Spinal cord (tissue), 9 donors: ENCODE measurements at regions not wholly inside any gene's neighbourhood (a gene's known extent, or its start where the extent isn't known, plus 50 kb on each side); places are given as distances from the start of the nearest gene placed in this dataset.
"Not testable (repeated sequence)": the region's sequence is repeated elsewhere in the genome, so short reads cannot be mapped to it uniquely, and the experiment has no call there.

Experiments used
- DNase-seq, 6 donors: peaks; one replicate each; pipeline versions ENCODE4 v3.0.0 to v3.0.0-alpha.2; 2013 to 2015; ENCODE audit warnings: low spot score in 6 of 6, low read depth in 4 of 6
- H3K27ac ChIP-seq: one replicate; pipeline ENCODE4 v1.5.1; 2013; ENCODE audit warnings: low read depth, low read length, control low read depth
- H3K27me3 ChIP-seq: one replicate; pipeline ENCODE4 v1.6.1; 2013; ENCODE audit warnings: low read length; ENCODE audit not compliant: control insufficient read depth, insufficient read depth
- H3K36me3 ChIP-seq: one replicate; pipeline ENCODE4 v1.6.1; 2013; ENCODE audit warnings: low read length; ENCODE audit not compliant: control insufficient read depth, insufficient read depth
- H3K4me1 ChIP-seq: one replicate; pipeline ENCODE4 v1.6.1; 2013; ENCODE audit warnings: low read length; ENCODE audit not compliant: control insufficient read depth, insufficient read depth
- H3K4me3 ChIP-seq: one replicate; pipeline ENCODE4 v1.5.1; 2013; ENCODE audit warnings: low read depth, low read length, control low read depth
- H3K9me3 ChIP-seq: one replicate; pipeline ENCODE4 v1.6.1; 2013; ENCODE audit warnings: low read length; ENCODE audit not compliant: control insufficient read depth, insufficient read depth
- WGBS: methylation state at CpG from one replicate; pipeline ENCODE4 v1.1.5; 2013; ENCODE audit warnings: missing lambda C conversion rate; ENCODE audit not compliant: insufficient coverage; 5-methylcytosine and 5-hydroxymethylcytosine counted together
- donor health status: healthy.

DNA sequence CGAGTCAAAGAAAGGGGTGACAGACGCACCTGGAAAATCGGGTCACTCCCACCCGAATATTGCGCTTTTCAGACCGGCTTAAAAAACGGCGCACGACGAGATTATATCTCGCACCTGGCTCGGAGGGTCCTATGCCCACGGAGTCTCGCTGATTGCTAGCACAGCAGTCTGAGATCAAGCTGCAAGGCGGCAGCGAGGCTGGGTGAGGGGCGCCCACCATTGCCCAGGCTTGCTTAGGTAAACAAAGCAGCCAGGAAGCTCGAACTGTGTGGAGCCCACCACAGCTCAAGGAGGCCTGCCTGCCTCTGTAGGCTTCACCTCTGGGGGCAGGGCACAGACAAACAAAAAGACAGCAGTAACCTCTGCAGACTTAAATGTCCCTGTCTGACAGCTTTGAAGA lies 832.6 kb upstream of the HS3ST5 start:
- not testable (repeated sequence) for H3K4me1 ChIP-seq, H3K9me3 ChIP-seq, H3K4me3 ChIP-seq, DNase-seq, H3K36me3 ChIP-seq, H3K27me3 ChIP-seq, H3K27ac ChIP-seq
- WGBS = 94% methylated on average over 12 of the region's 18 CpGs

DNA sequence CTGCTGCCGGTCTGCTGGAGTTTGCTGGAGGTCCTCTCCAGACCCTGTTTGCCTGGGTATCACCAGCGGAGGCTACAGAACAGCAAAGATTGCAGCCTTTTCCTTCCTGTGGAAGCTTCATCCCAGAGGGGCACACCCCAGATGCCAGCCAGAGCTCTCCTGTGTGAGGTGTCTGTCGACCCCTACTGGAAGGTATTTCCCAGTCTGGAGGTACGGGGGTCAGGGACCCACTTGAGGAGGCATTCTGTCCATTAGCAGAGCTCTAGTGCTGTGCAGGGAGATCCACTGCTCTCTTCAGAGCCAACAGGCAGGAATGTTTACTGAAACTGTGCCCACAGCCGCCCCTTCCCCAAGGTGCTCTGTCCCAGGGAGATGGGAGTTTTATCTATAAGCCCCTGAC lies 823.1 kb upstream of the HS3ST5 start:
- H3K36me3 ChIP-seq, H3K4me3 ChIP-seq, H3K9me3 ChIP-seq, H3K27me3 ChIP-seq, H3K4me1 ChIP-seq, H3K27ac ChIP-seq, DNase-seq: not testable (repeated sequence)
- 80% methylated on average over 5 of the region's 5 CpGs for WGBS

DNA sequence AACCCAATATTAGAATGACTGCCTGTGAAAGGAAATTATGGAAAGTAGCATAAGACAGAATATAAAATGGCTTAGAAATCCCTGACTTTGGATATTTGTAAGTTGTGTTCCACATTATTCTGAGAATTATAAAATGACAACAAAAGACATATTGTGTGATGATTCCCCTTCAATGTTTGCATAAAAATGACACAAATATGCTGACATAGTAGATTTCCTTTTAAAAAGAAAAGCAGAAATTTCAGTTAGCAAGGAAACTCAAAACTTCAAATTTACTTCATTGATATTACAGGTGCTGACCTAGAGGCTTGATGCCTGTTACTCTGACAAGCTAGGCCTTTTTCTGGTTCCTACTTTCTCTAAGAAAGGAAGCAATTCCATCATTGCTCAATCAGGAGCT lies 816.9 kb upstream of the HS3ST5 start:
- Histone ChIP-seq H3K4me3 (no peak overlapping the region), H3K9me3 (peaks cover 2% of the 10 kb centered on the region), H3K27me3 (no peaks in the 10 kb centered on the region), H3K27ac (no peak overlapping the region), H3K4me1 (no peaks in the 10 kb centered on the region), H3K36me3 (no peaks in the 10 kb centered on the region)
- no peak for DNase-seq

DNA sequence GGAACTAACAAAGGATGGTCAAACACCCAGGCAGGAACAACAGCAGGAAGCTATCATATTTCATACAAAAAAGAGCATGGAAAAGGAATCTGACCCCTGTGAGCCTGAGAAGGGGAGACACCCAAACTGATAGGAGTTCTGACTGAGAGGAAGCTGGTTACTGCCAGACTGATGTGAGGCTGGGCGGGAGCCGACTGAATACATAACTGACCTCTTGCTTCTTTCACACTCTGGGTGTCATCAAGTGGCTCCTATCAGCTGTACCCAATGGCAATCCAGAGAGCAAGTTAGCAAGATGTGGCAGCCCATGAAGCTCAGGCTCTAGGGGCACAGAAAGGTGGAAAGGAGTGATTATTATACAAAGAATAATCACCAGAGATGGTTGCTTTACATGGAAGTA lies 795.1 kb upstream of the HS3ST5 start:
- no peaks in the 10 kb centered on the region for H3K36me3 ChIP-seq
- no peak overlapping the region for H3K4me3 ChIP-seq
- DNase-seq = no peak
- H3K9me3 ChIP-seq = no peaks in the 10 kb centered on the region
- H3K27ac ChIP-seq = no peak overlapping the region
- 87% methylated on average over 2 of the region's 2 CpGs for WGBS
- no peaks in the 10 kb centered on the region for H3K27me3 ChIP-seq
- H3K4me1 ChIP-seq = no peaks in the 10 kb centered on the region

DNA sequence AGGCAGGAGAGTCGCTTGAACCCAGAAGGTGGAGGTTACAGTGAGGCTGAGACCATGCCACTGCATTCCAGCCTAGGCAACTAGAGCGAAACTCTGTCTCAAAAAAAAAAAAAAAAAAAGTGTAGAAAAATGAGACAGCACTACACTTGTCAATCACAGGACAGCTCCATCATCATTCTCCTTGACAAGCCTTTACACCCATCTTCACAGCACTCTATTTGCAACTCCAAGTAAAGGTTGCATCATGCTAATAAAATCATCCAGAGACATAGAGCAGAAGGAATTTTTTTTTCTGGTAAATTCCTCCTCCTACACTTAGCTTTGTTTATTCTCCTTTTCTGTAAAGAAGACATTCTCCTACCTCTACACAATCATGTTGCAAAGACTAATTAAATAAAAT lies 791.0 kb upstream of the HS3ST5 start:
- no peaks in the 10 kb centered on the region for H3K4me1 ChIP-seq
- H3K27me3 ChIP-seq = no peaks in the 10 kb centered on the region
- H3K4me3 ChIP-seq = no peak overlapping the region
- H3K9me3 ChIP-seq = no peaks in the 10 kb centered on the region
- no peak for DNase-seq
- no peak overlapping the region for H3K27ac ChIP-seq
- no CpG with 5 or more reads among the region's 2 CpGs for WGBS
- no peaks in the 10 kb centered on the region for H3K36me3 ChIP-seq

DNA sequence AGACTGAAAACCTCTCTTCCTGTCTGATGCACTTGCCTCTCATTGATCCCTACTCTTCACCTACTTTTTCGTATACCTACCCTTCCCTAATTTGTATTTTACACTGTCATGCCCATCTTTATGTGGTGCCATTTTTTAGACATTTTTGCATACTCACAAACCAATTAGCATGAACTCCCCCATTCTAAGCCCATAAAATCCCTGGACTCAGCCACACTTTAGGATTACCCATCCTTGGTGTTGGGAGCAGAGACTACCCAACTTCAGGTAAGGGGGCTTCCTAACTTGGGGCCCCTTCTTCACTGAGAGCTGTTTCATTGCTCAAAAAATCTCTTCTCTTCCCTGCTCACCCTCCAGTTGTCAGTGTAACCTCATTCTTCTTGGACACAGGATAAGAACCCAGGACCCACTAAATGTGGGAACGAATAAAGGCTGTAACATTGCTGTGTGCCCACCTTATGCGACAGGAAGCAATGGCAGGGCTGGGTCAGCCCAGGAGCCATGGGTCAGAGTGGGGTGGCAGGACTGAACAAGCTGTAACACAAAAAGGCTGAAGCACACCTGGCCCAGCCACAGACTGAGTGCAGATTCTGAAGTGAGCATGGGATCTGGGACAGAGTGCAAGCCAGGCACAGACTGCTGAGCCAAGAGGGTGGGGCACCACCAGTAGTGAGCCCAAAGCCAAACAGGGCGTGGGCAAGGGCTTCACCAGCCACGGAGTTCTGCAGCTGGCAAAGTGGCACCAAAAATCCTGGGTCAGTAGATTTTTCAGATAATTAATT lies 789.1 kb upstream of the HS3ST5 start:
- DNase-seq = no peak
- no peaks in the 10 kb centered on the region for H3K36me3 ChIP-seq
- H3K4me1 ChIP-seq = no peaks in the 10 kb centered on the region
- H3K27ac ChIP-seq = no peak overlapping the region
- H3K4me3 ChIP-seq = no peak overlapping the region
- H3K9me3 ChIP-seq = no peaks in the 10 kb centered on the region
- H3K27me3 ChIP-seq = no peaks in the 10 kb centered on the region
- WGBS = 100% methylated on average over 3 of the region's 5 CpGs

DNA sequence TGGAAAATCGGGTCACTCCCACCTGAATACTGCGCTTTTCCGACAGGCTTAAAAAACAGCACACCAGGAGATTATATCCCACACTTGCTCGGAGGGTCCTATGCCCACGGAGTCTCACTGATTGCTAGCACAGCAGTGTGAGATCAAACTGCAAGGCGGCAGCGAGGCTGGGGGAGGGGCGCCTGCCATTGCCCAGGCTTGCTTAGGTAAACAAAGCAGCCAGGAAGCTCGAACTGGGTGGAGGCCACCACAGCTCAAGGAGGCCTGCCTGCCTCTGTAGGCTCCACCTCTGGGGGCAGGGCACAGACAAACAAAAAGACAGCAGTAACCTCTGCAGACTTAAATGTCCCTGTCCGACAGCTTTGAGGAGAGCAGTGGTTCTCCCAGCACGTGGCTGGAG lies 778.7 kb upstream of the HS3ST5 start:
- 84% methylated on average over 5 of the region's 11 CpGs for WGBS
- H3K4me1 ChIP-seq, H3K36me3 ChIP-seq, H3K4me3 ChIP-seq, H3K27me3 ChIP-seq, DNase-seq, H3K9me3 ChIP-seq, H3K27ac ChIP-seq: not testable (repeated sequence)

DNA sequence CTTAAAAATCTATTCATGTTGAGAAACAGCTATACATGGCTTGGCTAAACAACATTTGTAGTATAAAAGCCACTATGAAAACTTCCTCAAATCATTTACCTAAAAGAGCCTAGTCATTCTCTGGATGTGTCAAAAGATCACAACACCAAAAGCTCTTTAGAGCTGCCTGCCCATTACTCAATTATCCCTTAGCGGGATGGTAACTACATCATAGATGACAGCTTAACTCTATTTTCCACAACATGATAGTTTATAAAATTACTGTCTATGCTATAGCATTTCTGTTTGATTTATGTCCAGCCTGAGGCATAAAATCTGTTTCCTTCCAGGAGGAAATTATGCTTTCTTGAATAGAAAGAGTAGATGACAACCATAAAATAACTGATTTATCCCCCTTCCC lies 777.6 kb upstream of the HS3ST5 start:
- peak in 1 of 6 donors; percentile 50 for DNase-seq
- no CpG with 5 or more reads among the region's 1 CpG for WGBS
- H3K4me1 ChIP-seq = no peaks in the 10 kb centered on the region

DNA sequence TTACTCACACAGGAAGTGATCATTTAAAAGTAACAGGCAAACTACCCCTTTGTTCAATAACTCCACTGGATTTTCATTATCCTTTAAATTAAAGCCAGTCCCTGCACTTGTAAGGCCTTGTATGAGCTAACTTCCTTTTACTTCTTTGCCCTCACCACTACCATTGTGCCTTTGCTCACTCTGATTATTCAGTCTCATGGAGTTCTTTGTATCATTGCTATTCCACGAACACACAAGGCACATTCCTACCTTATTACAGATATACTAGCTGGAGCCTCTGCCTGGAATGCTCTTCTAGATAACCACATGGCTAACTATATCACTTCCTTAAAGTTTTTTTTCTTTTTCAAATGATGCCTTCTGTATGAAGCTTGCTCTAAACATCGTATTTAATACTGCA lies 748.6 kb upstream of the HS3ST5 start:
- H3K27me3 ChIP-seq = no peaks in the 10 kb centered on the region
- no peaks in the 10 kb centered on the region for H3K36me3 ChIP-seq
- no peak overlapping the region for H3K4me3 ChIP-seq
- H3K9me3 ChIP-seq = no peaks in the 10 kb centered on the region
- H3K27ac ChIP-seq = no peak overlapping the region
- DNase-seq = no peak
- no peaks in the 10 kb centered on the region for H3K4me1 ChIP-seq
- WGBS = 67% methylated on average over 1 of the region's 2 CpGs

More for the DNA sequence above, 777.6 kb upstream of the HS3ST5 start:
- H3K27ac ChIP-seq = no peak overlapping the region
- no peak overlapping the region for H3K4me3 ChIP-seq
- no peaks in the 10 kb centered on the region for H3K9me3 ChIP-seq
- no peaks in the 10 kb centered on the region for H3K36me3 ChIP-seq
- no peaks in the 10 kb centered on the region for H3K27me3 ChIP-seq

DNA sequence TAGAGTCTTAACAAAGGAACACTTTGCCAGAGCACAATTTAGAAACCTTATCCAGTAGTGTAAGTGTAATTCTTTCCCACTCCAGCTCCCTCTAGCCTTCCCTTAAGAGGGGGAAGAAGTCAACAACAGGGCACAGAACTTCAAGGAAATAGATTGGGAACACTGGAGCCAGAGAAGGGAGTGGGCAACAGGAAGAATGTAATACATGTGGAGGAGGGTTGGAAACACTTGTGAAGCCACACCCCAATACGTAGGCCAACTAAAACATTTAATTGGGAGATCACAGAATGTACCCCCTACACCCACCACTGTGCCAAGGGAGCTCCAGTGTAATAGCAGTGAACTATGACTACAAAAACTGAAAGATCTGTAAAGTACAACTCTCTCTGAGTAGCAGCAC lies 735.7 kb upstream of the HS3ST5 start:
- Histone ChIP-seq H3K4me1 (no peaks in the 10 kb centered on the region), H3K9me3 (no peaks in the 10 kb centered on the region), H3K4me3 (no peak overlapping the region), H3K36me3 (no peaks in the 10 kb centered on the region), H3K27me3 (no peaks in the 10 kb centered on the region), H3K27ac (no peak overlapping the region)
- no CpG with 5 or more reads among the region's 1 CpG for WGBS
- no peak for DNase-seq
